Erythroblast (primary cell): ENCODE measurements at regions not wholly inside any gene's neighbourhood (a gene's known extent, or its start where the extent isn't known, plus 50 kb on each side); places are given as distances from the start of the nearest gene placed in this dataset.

Experiments used
- GATA1 ChIP-seq: IDR thresholded peaks from 2 replicates; pipeline ENCODE4 v1.6.1; 2011; ENCODE audit warnings: low read depth, mild to moderate bottlenecking, control low read depth, low read length, moderate library complexity
- POLR2A ChIP-seq: IDR thresholded peaks from 2 replicates; pipeline ENCODE4 v1.6.1; 2011; ENCODE audit warnings: mild to moderate bottlenecking, low read length

DNA sequence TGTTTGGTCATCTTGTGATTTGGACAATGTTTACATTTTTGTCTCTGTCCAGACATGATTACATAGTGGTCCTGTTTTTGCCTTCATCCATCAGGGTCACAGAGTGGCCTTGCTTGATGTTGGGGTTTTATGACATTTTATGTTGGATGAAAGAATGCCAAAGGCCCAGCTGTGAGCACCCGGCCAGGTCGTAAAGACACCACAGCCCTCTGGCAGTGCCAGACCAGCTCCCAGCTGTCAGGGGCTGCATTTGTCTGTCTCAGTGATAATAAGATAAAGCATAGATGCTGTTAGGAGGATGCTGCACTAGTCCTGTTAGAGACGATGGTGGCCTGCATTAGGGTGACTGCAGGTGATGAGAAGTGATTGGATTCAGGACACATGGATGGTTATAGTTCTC is 117.5 kb downstream of the FAM174B start:
- no peak for TF ChIP-seq POLR2A
- TF ChIP-seq GATA1 = no peak
